Fibroblast of the aortic adventitia (primary cell): ENCODE measurements at regions not wholly inside any gene's neighbourhood (a gene's known extent, or its start where the extent isn't known, plus 50 kb on each side); places are given as distances from the start of the nearest gene placed in this dataset.

Experiments used
- DNase-seq: peaks from one replicate; pipeline ENCODE4 v3.0.0-alpha.2; 2010; ENCODE audit warnings: low read depth
- H3K4me3 ChIP-seq: 2 replicates; pipeline ENCODE4 v1.5.1; 2011; ENCODE audit warnings: low read depth, mild to moderate bottlenecking, control low read depth, low read length, moderate library complexity
- CTCF ChIP-seq: IDR thresholded peaks from 2 replicates; pipeline ENCODE4 v1.5.1; 2011; ENCODE audit warnings: mild to moderate bottlenecking, low read length, control low read depth, inconsistent platforms; ENCODE audit not compliant: insufficient read depth

DNA sequence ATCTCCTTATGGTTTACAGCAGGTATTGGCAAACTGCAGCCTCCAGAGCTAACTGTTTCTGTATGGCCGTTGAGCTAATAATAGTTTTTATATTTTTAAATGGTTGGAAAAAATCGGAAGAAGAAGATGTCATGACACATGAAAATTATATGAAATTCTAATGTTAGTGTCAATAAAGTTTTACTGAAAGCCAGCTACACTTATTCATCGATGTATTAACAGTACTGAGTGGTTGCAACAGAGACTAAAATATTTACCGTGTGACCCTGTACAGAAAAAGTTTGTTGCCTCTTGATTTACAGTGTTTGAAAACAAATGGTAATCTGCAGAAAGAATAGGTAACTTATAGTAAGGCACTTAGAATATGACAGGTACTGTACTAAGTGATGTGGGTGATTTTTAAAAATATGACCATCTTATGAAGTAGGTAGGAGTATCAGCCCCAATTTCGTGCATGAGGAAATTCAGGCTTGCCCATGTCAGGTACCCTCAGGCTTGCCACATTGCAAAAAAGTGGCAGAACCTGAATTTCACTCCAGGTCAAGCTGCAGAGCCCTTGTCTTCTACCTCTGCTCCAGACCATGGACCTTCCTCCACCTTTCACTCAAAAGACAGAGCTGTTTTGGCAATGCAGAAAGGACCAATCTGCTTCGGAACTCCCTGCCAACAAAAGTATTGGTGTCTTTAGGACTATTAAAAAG is 311.9 kb upstream of the RUNX1 start:
- no peak for TF ChIP-seq CTCF
- H3K4me3 ChIP-seq = no peak overlapping the region
- DNase-seq = no peak

- no peak for TF ChIP-seq CTCF
- DNase-seq = no peak
- H3K4me3 ChIP-seq = no peak overlapping the region
Measured at GRCh38 chr21:35359076-35359475, 310.0 kb upstream of the RUNX1 start.

DNA sequence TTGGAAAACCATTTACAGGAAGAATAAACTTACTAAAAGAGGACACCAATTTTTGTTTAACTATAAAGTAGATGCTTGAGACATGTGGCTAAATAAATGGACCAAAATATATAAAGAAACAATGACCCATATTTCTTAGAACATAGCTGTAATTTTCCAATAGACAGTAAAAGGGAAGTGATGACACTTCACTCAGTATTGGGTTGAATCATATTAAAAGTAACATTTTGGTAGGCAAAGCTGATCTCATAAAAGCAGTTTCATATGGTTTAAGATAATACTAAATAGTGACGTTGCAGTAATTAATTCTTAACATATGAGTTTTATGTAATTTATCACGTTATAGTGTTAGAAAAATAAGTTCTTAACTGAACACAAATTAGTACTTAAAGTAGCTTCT is 308.9 kb upstream of the RUNX1 start:
- no peak overlapping the region for H3K4me3 ChIP-seq
- TF ChIP-seq CTCF = no peak
- no peak for DNase-seq

DNA sequence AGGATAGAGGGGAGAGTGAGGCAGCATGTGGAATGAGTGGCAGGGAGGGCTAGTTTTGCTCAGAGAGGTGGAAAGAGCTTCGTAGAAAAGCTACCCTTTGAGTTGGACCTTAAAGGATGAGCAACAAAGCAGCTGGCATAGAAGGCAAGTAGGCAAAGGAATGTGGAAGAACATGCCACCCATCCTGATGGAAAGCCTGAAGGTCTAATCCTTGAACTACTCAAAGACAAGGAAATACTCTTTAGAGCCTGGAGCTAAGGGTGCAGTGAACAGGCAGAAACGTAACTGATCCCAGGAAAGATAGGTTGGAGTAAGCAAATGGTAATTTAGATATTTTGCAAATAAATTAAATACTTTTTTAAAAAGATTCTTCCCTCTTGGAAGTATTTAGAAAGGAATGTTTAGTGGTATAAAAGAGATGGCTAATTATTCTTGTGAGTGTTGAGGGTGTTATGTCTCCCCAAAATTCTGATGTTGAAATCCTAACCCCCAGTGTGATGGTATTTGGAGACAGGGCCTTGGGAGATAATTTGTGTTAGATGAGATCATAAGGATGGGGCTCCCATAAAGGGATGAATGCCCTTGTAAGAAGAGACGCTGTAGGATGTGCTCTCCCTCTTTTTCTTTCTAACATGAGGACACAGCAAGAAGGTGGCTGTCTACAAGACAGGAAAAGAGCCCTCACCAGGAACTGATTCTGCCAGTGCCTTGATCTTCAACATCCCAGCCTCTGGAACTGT is 308.1 kb upstream of the RUNX1 start:
- no peak for DNase-seq
- no peak overlapping the region for H3K4me3 ChIP-seq
- TF ChIP-seq CTCF = no peak

- no peak for TF ChIP-seq CTCF
- no peak for DNase-seq
- H3K4me3 ChIP-seq = no peak overlapping the region
Measured at GRCh38 chr21:35354078-35354477, 305.0 kb upstream of the RUNX1 start.

- no peak for TF ChIP-seq CTCF
- peak; percentile 32 for DNase-seq
- no peak overlapping the region for H3K4me3 ChIP-seq
Measured at GRCh38 chr21:35352793-35353192, 303.7 kb upstream of the RUNX1 start.
